ENCODE measurements at regions not wholly inside any gene's neighbourhood (a gene's known extent, or its start where the extent isn't known, plus 50 kb on each side); places are given as distances from the start of the nearest gene placed in this dataset.

DNA sequence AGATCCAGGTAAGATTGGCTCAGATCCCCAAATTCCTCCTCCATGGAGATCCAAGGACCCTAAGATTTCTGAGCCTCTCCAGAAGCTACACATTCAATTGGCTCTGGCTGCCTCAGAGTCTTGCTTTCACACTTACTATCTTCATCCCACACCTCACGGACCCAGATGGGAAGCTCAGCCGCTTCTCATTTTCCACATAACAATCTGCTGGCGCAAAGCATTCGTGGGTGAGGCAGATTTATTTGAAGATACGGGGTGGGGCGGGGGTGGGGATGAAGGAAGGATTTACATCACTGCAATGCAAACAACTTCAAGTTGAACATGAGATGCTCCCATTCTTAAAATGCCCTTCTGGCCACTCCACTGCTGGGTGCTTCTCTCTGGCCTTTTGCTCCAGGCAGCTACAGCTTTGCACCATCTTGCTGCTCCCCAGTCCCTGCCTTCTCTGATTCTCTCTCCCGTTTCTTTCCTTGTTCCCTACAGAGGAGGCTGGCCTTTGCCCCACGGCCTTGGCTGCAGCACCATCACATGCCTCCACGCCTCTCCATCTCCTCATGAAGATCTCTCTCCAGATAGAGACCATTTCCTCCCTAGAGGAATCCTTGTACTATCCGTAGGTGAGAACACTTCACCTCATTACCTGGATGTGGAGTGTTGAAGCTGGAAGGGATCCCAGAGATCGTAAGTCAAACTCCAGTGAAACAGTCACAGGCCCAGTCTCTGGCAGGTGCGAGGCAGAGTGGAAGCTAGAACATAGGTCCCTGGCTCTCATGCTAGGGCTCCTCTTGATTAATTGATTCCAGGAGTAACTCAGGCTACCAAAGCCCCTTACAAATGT lies 175.9 kb downstream of the RPLP1 start:
- no peak for DNase-seq

DNA sequence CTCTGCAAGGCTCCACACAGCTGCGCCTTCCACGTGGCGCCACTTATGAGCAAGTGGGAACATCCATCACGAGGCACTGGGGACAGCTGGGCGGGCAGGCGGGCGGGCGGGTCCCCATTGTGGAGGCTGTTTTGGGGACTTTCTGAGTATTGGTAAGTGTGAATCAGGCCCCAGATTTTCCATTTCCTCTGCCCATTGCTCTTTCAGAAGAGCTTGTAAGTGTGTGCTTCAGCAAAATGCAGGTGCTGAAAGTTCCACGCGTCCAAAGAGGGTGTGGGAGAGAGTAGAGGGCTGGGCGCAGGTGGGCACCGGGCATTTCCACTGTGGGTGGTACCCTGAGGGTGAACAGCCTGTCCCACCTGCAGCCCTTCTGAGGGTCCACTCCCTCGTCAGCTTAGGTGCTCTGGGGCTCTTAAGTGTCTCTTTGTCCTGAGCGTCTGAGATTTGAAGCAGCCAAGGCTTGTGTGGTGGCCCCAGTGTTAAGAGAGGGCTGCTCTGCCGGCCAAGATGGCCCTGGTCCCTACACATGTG lies 177.1 kb downstream of the RPLP1 start:
- no peak for DNase-seq

GRCh38 chr15:69631005-69631404 lies 178.4 kb downstream of the RPLP1 start:
- no peak for DNase-seq

DNA sequence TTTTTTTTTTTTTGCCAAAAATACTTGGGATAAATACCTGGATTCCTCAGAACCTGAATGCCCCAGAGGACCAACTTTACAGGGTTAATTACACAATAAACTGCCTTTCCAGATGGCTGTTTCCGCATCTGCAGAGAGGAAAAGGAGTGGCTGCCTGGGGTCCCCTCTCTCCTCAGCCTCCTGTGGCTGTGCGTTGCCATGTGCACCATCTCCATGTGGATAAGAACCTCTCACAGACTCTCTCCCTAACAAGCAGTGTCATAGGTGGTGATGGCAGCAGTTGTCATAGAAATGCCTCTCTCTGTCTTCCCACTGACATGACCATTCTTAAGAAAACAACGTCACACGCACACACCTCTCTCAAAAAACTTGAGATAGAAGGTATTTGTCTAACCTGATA lies 179.4 kb downstream of the RPLP1 start:
- DNase-seq = no peak

- DNase-seq = no peak
Measured at GRCh38 chr15:69634860-69635259, 182.2 kb downstream of the RPLP1 start.

- no peak for DNase-seq
Measured at GRCh38 chr15:69636169-69636915, 183.7 kb downstream of the RPLP1 start.

- DNase-seq = no peak
Measured at GRCh38 chr15:69637818-69638217, 185.2 kb downstream of the RPLP1 start.

DNA sequence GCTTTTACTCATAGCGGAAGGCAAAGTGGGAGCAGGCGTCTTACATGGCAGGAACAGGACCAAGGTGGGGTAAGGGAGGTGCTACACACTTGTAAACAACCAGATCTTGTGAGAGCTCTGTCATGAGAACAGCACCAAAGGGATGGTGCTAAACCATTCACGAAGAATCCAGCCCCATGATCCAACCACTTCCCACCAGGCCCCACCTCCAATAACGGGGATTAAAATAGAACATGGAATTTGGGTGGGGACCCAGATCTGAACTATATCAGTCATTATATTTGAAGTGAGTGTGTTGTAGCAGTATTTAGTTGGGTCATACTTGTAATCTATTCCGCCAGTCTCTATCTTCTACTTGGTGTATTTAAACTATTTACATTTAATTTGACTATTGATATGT lies 190.9 kb downstream of the RPLP1 start:
- DNase-seq = no peak

DNA sequence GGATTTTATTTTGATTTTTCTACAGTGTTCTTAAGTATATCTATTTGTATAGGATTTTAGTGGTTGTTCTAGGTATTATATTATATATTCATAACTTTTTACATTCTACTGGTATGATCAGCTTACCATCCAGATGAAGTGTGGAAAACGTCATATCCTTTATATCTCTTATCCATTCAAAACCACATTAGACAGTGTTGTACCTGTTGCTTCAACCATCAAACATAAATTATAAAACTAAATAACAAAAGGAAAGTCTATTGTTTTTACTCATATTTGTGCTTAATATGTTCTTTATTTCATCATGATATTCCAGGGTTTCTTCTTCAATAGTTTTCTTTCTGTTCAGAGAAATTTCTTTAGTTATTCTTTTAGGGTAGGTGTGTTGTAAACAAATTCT lies 191.4 kb downstream of the RPLP1 start:
- DNase-seq = no peak

DNA sequence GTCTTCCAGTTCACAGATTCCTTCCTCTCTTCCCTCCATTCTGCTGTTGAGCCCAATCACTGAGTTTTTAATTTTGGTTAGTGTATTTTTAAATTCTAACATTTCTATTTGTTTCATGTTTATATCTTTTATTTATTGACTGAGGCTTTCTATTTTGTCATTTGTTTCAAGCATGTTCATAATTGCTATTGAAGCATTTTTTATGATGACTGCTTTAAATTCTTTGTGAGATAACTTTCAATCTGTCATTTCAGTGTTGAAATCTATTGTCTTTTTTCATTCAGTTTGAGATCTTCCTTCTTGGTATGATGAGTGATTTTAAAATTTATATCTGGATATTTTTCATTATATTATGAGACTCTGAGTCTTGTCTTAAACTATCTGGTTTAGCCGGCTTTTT lies 192.3 kb downstream of the RPLP1 start:
- no peak for DNase-seq

DNA sequence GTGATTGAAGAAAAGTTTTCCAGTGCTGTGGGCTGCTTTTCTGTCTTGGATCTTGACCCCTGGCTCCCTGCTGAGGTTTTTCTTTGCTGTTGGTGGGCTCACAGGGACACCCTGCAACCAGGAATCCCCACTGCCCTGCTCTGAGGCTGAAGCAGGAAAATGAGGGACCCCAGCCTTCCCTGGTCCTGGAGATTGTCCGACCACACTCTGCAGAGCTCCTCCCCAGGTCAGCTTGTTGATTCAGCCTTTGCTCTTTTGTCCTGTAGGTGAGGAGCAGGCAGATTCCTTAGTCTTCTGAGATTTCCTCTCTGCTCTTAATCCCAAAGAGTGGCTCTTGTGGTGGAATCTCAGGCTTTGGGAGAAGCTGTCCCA lies 194.5 kb downstream of the RPLP1 start:
- DNase-seq = no peak

DNA sequence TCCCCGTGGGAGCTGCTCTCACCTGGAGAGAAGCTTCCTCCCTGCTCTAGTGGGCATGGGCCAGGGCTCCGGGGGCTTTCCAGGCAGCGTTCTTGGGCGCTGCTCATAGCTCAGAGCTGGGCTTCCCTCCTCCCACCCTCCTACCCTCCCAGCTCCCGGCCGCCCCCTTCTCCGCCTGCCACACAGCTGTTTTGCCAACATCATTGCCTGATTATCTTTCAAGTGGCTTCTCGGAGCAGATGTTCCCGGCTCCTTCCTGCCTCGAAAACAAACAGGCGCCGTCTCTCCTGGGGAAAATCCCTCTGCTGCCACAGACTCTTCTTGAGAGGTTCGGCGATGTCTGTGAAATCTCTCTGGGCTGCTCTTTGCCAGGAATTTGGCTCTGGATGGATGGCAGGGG lies 195.6 kb downstream of the RPLP1 start:
- DNase-seq = peak; percentile 38

DNA sequence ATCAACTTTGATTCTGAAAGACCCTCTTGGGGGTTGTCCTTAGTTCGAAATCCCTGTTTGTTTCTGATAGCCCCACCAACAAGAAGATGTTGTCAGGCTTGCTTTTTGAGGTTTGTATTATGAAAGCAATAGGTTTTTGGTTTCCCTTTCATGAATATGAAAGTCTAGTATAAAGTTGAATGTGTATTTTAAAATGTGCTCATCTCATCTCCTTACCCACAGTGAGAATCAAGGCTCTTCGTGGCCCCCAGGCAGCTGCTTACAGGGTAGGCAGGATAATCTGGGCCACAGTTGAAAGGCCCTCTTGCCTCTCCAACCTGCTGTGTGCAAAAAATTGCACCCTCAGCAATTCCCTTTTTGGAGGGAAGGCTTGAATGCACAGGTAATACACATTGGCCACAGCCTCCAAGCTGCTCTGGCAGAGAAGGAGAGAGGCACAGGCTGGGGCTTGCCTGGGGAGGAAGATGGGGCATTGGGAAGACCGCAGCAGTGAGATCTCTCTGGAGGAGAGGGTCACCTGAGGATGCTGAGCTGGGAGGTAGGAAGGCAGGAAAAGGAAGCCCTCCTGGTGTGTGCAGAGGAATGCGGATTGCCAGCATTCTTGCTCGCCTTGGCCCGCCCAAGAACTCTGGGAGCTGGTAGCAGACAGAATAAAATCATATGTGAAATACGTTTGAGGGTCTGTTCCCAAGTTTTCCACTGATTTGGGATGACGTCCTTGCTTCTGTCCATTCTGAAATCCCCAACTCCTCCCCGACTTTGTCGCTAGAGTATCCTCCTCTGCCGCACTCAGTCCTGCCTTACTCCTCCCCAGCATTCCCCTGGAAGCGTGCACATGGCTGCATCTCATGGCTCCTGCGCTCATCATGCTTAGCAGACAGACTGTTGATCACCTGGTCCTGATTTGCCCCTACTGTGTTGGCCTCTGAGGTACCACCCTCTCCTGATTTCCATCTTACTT lies 196.4 kb downstream of the RPLP1 start:
- no peak for DNase-seq

DNA sequence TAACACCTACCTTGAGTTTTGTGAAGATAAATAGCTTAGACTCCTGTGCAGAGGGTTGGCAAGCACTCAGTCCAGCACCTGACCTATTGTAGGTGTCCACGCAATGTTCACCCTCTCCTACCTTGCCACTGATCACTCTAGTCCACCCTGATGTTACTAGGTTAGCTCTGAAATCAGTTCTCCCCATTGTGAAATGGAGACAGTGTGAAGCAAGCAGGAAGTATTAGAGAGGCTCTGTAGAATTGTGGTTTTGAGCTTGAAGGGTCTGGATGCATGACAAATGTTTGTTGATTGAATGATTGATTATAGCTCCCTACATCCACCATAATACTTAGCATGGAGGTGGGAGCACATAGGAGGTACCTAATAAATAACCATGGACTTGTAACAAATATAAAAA lies 199.7 kb downstream of the RPLP1 start:
- DNase-seq = no peak

- DNase-seq = no peak
Measured at GRCh38 chr15:69652751-69653305, 200.2 kb downstream of the RPLP1 start.

GRCh38 chr15:69653306-69653705 lies 200.7 kb downstream of the RPLP1 start:
- no peak for DNase-seq

DNA sequence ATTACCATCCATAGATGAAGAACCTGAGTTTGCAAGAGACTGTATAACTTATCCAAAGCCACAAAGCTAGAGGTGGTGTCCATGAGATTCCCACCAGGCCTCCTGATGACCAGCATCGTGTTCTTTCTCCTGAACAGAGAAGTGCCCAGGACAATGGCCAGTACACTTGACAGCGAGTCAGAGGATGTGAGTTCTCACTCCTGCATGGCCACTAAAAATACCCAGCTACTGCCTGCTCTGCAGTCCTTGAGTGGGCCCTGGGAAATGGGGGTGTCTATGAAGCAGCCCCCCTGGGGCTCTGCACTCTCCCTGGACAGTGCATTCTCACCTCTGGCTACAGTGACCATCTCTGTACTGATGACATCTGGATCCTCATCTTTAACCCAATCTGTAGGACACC lies 201.2 kb downstream of the RPLP1 start:
- no peak for DNase-seq

GRCh38 chr15:69656271-69657030 lies 203.8 kb downstream of the RPLP1 start:
- DNase-seq = no peak

- no peak for DNase-seq
Measured at GRCh38 chr15:69657626-69658025, 205.0 kb downstream of the RPLP1 start.

GRCh38 chr15:69658411-69658945 lies 205.9 kb downstream of the RPLP1 start:
- DNase-seq = no peak

DNA sequence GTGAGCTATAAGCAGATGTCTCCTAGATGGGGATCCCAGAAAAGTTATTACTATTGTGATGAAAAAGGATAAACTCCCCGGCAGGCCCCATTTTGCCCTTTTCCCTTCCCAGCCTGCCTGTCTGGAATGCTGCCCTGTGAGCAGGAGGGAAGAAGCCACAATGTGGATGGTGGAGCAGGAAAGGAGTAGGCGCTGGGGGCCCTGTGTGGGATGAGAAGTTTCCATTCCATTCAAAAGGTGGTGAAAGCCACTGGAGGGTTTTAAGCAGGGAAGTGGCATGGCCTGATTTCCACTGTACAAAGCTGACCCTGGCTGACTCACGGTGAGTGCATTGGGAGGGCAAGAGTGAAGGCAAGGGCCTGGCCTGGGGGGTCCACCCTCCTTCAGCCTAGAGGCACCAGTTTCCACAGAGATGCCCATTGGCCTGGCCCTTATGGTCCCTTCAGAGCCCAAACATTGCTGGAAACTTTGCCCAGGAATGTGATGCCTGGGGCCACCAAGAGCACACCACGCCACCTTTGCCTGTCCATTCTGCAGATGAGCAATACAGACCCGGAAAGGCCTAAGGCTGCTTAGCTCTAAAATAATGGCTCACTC lies 206.9 kb downstream of the RPLP1 start:
- DNase-seq = no peak
